Stimulated activated CD8-positive, alpha-beta memory T cell treated with anti-CD3 and anti-CD28 coated beads, Interleukin-15, amount 100 ng/mL, for 4 hours (primary cell): ENCODE measurements at regions not wholly inside any gene's neighbourhood (a gene's known extent, or its start where the extent isn't known, plus 50 kb on each side); places are given as distances from the start of the nearest gene placed in this dataset.

ENCODE experiments used
- DNase-seq, 2 donors: peaks; one replicate each; pipeline ENCODE4 v3.0.0-alpha.2; 2020; ENCODE audit warnings: low read depth in 2 of 2

- DNase-seq = no peak
These were observed 156.4 kb downstream of the PTGER3 start for GRCh38 chr1:70891051-70891843.

GRCh38 chr1:70892140-70892539 is 155.5 kb downstream of the PTGER3 start:
- DNase-seq = no peak

GRCh38 chr1:70892930-70893329 is 154.7 kb downstream of the PTGER3 start:
- DNase-seq = no peak

- DNase-seq = no peak
These were observed 154.2 kb downstream of the PTGER3 start for GRCh38 chr1:70893381-70893780.

GRCh38 chr1:70895531-70895930 is 152.1 kb downstream of the PTGER3 start:
- DNase-seq = no peak

- no peak for DNase-seq
These were observed 151.4 kb downstream of the PTGER3 start for GRCh38 chr1:70896224-70896623.

- DNase-seq = no peak
These were observed 150.3 kb downstream of the PTGER3 start for GRCh38 chr1:70897273-70897672.

- no peak for DNase-seq
These were observed 147.9 kb downstream of the PTGER3 start for GRCh38 chr1:70899735-70900134.

- no peak for DNase-seq
These were observed 145.4 kb downstream of the PTGER3 start for GRCh38 chr1:70902211-70902610.

- no peak for DNase-seq
These were observed 140.8 kb downstream of the PTGER3 start for GRCh38 chr1:70906800-70907199.

GRCh38 chr1:70907563-70908310 is 139.9 kb downstream of the PTGER3 start:
- no peak for DNase-seq

- DNase-seq = no peak
These were observed 138.3 kb downstream of the PTGER3 start for GRCh38 chr1:70909262-70909822.

GRCh38 chr1:70910013-70910412 is 137.6 kb downstream of the PTGER3 start:
- DNase-seq = no peak

- no peak for DNase-seq
These were observed 135.8 kb downstream of the PTGER3 start for GRCh38 chr1:70911861-70912260.

GRCh38 chr1:70914224-70914623 is 133.4 kb downstream of the PTGER3 start:
- DNase-seq = no peak

- no peak for DNase-seq
These were observed 132.2 kb downstream of the PTGER3 start for GRCh38 chr1:70915258-70916033.

GRCh38 chr1:70916034-70916427 is 131.6 kb downstream of the PTGER3 start:
- DNase-seq = no peak

- DNase-seq = no peak
These were observed 127.8 kb downstream of the PTGER3 start for GRCh38 chr1:70919706-70920323.
